ENCODE measurements at regions not wholly inside any gene's neighbourhood (a gene's known extent, or its start where the extent isn't known, plus 50 kb on each side); places are given as distances from the start of the nearest gene placed in this dataset.

- DNase-seq (ENCODE audit: low read depth in 2 of 3, low spot score in 2 of 3): no peak
These were observed 309.2 kb downstream of the SNX13 start for GRCh38 chr7:17631061-17631460.

GRCh38 chr7:17632384-17632783 lies 307.9 kb downstream of the SNX13 start:
- no peak for DNase-seq (ENCODE audit: low read depth in 2 of 3, low spot score in 2 of 3)

- no peak for DNase-seq (ENCODE audit: low read depth in 2 of 3, low spot score in 2 of 3)
These were observed 307.2 kb downstream of the SNX13 start for GRCh38 chr7:17633067-17633466.

- peak in 1 of 3 donors; percentile 10 for DNase-seq (ENCODE audit: low read depth in 2 of 3, low spot score in 2 of 3)
These were observed 301.6 kb downstream of the SNX13 start for GRCh38 chr7:17638727-17639126.

GRCh38 chr7:17640730-17641377 lies 299.4 kb downstream of the SNX13 start:
- DNase-seq (ENCODE audit: low read depth in 2 of 3, low spot score in 2 of 3): peak in 2 of 3 donors; percentile 30 to 60

GRCh38 chr7:17645500-17645899 lies 294.8 kb downstream of the SNX13 start:
- no peak for DNase-seq (ENCODE audit: low read depth in 2 of 3, low spot score in 2 of 3)

- DNase-seq (ENCODE audit: low read depth in 2 of 3, low spot score in 2 of 3): peak in 2 of 3 donors; percentile 11 to 58
These were observed 293.9 kb downstream of the SNX13 start for GRCh38 chr7:17646253-17646956.

GRCh38 chr7:17651341-17651740 lies 289.0 kb downstream of the SNX13 start:
- DNase-seq (ENCODE audit: low read depth in 2 of 3, low spot score in 2 of 3): no peak

- no peak for DNase-seq (ENCODE audit: low read depth in 2 of 3, low spot score in 2 of 3)
These were observed 288.4 kb downstream of the SNX13 start for GRCh38 chr7:17651863-17652385.

- DNase-seq (ENCODE audit: low read depth in 2 of 3, low spot score in 2 of 3): peak in 2 of 3 donors; percentile 31 to 55
These were observed 285.4 kb downstream of the SNX13 start for GRCh38 chr7:17654940-17655339.

- DNase-seq (ENCODE audit: low read depth in 2 of 3, low spot score in 2 of 3): no peak
These were observed 281.2 kb downstream of the SNX13 start for GRCh38 chr7:17659126-17659525.

- DNase-seq (ENCODE audit: low read depth in 2 of 3, low spot score in 2 of 3): no peak
These were observed 280.2 kb downstream of the SNX13 start for GRCh38 chr7:17660116-17660515.

- no peak for DNase-seq (ENCODE audit: low read depth in 2 of 3, low spot score in 2 of 3)
These were observed 278.2 kb downstream of the SNX13 start for GRCh38 chr7:17661982-17662585.

GRCh38 chr7:17663061-17663675 lies 277.1 kb downstream of the SNX13 start:
- DNase-seq (ENCODE audit: low read depth in 2 of 3, low spot score in 2 of 3): no peak

GRCh38 chr7:17665029-17665428 lies 275.3 kb downstream of the SNX13 start:
- DNase-seq (ENCODE audit: low read depth in 2 of 3, low spot score in 2 of 3): no peak

- DNase-seq (ENCODE audit: low read depth in 2 of 3, low spot score in 2 of 3): no peak
These were observed 272.2 kb downstream of the SNX13 start for GRCh38 chr7:17668122-17668521.

GRCh38 chr7:17669204-17669603 lies 271.1 kb downstream of the SNX13 start:
- DNase-seq (ENCODE audit: low read depth in 2 of 3, low spot score in 2 of 3): no peak

- DNase-seq (ENCODE audit: low read depth in 2 of 3, low spot score in 2 of 3): no peak
These were observed 268.3 kb downstream of the SNX13 start for GRCh38 chr7:17671956-17672355.

GRCh38 chr7:17672783-17673182 lies 267.5 kb downstream of the SNX13 start:
- no peak for DNase-seq (ENCODE audit: low read depth in 2 of 3, low spot score in 2 of 3)

- DNase-seq (ENCODE audit: low read depth in 2 of 3, low spot score in 2 of 3): peak in 1 of 3 donors; percentile 72
These were observed 265.9 kb downstream of the SNX13 start for GRCh38 chr7:17674166-17674942.

Data from hematopoietic multipotent progenitor cell (in vitro differentiated cells).